Transverse colon (tissue), 4 donors: ENCODE measurements at regions not wholly inside any gene's neighbourhood (a gene's known extent, or its start where the extent isn't known, plus 50 kb on each side); places are given as distances from the start of the nearest gene placed in this dataset.

Experiments
- DNase-seq: peaks from one replicate; pipeline ENCODE4 v3.0.0-alpha.2; 2019
- H3K27ac ChIP-seq, 4 donors: fragments of 200-600 bp; sonication (generic); 2 replicates each; pipeline ENCODE4 v1.5.1; 2016 to 2018; ENCODE audit warnings: inconsistent platforms in 4 of 4
- H3K27me3 ChIP-seq: fragments of 200-600 bp; sonication (generic); 2 replicates; pipeline ENCODE4 v1.5.1; 2017; ENCODE audit warnings: inconsistent platforms
- H3K36me3 ChIP-seq, 4 donors: fragments of 200-600 bp; sonication (generic); 2 replicates each; pipeline ENCODE4 v1.5.1; 2017 to 2019; ENCODE audit warnings: inconsistent platforms in 4 of 4
- H3K4me1 ChIP-seq, 4 donors: fragments of 200-600 bp; sonication (generic); 2 replicates each; pipeline ENCODE4 v1.5.1; 2017 to 2020; ENCODE audit warnings: inconsistent platforms in 4 of 4
- H3K4me3 ChIP-seq, 4 donors: fragments of 200-600 bp; sonication (generic); 1 replicate in 1 of 4; 2 replicates in 3 of 4; pipeline versions ENCODE4 v1.5.1 to v1.6.1; 2017 to 2019; ENCODE audit warnings: inconsistent platforms in 4 of 4
- H3K9me3 ChIP-seq, 2 donors: fragments of 200-600 bp; sonication (generic); 2 replicates each; pipeline ENCODE4 v1.5.1; 2017 to 2019; ENCODE audit warnings: inconsistent platforms in 2 of 2
- EP300 ChIP-seq: sonication (generic); formaldehyde crosslinking; IDR thresholded peaks from one replicate; pipeline ENCODE4 v1.6.1; 2017; ENCODE audit warnings: antibody characterized with exemption, low read depth
- POLR2A ChIP-seq: fragments of 450-650 bp; IDR thresholded peaks from one replicate; pipeline ENCODE4 v1.6.1; 2016; ENCODE audit warnings: antibody characterized with exemption, mild to moderate bottlenecking, moderate library complexity
- POLR2AphosphoS5 ChIP-seq, 3 donors: sonication (generic); formaldehyde crosslinking; IDR thresholded peaks; one replicate each; pipeline ENCODE4 v1.6.1; 2016; ENCODE audit warnings: antibody characterized with exemption in 3 of 3
- WGBS, 2 donors: methylation state at CpG; one replicate each; pipeline ENCODE4 v1.1.5; 2018; ENCODE audit warnings: low coverage in 1 of 2; 5-methylcytosine and 5-hydroxymethylcytosine counted together
- in situ Hi-C, 4 donors: fragments of 200-750 bp; cut with MboI; loops; one replicate each; pipeline versions ENCODE4 v1.15.0 to v1.15.1; 2017; ENCODE audit warnings: low sequenced_read_pairs in 3 of 4, low pct_ligation_motif_present in 1 of 4, low pct_unique_long_range_greater_than_20kb in 1 of 4
- intact Hi-C: fragments of 100-400 bp; cut with DNase I; formaldehyde crosslinking; loops from one replicate; pipeline ENCODE4 v1.15.1; 2023; ENCODE audit warnings: low total_unique reads
- TF ChIP-seq, protein P1 (sequence below), 5 experiments: fragments of 200-600 bp in 3 of 5; fragments of 450-650 bp in 2 of 5; sonication (generic) in 3 of 5; IDR thresholded peaks; 1 replicate in 2 of 5; 2 replicates in 3 of 5; pipeline ENCODE4 v1.5.1; 2016 to 2017; ENCODE audit warnings: antibody characterized with exemption in 5 of 5, inconsistent platforms in 3 of 5, mild to moderate bottlenecking in 2 of 5, moderate library complexity in 1 of 5

DNA sequence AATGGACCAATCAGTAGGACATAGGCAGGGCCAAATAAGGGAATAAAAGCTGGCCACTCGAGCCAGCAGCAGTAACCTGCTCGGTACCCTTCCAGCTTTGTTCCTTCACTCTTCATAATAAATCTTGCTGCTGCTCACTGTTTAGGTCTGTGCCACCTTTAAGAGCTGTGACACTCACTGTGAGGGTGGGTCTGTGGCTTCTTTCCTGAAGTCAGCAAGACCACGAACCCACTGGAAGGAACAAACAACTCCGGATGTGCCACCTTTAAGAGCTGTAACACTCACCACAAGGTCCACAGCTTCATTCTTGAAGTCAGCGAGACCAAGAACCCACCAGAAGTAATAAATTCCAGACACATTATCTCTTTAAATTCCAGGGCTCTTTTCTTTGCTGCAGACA lies 1922.3 kb upstream of the PCDH20 start:
- Histone ChIP-seq H3K4me3 (no peak overlapping the region), H3K27ac (no peak overlapping the region), H3K9me3 (no peaks in the 10 kb centered on the region), H3K36me3 (no peaks in the 10 kb centered on the region), H3K4me1 (no peaks in the 10 kb centered on the region), H3K27me3 (no peaks in the 10 kb centered on the region)
- intact Hi-C loops (no loop called here), in situ Hi-C loops (no loop called here)
- TF ChIP-seq POLR2A (no peak), POLR2AphosphoS5 (IDR thresholded peaks at IDR 0.05) (no peak), EP300 (no peak)
- TF ChIP-seq, protein P1, sequence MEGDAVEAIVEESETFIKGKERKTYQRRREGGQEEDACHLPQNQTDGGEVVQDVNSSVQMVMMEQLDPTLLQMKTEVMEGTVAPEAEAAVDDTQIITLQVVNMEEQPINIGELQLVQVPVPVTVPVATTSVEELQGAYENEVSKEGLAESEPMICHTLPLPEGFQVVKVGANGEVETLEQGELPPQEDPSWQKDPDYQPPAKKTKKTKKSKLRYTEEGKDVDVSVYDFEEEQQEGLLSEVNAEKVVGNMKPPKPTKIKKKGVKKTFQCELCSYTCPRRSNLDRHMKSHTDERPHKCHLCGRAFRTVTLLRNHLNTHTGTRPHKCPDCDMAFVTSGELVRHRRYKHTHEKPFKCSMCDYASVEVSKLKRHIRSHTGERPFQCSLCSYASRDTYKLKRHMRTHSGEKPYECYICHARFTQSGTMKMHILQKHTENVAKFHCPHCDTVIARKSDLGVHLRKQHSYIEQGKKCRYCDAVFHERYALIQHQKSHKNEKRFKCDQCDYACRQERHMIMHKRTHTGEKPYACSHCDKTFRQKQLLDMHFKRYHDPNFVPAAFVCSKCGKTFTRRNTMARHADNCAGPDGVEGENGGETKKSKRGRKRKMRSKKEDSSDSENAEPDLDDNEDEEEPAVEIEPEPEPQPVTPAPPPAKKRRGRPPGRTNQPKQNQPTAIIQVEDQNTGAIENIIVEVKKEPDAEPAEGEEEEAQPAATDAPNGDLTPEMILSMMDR (IDR thresholded peaks at IDR 0.05) = no peak
- DNase-seq = no peak
- WGBS, 2 donors = 66% methylated on average over 5 of the region's 5 CpGs; no CpG with 5 or more reads in 1 of the 2 donors

DNA sequence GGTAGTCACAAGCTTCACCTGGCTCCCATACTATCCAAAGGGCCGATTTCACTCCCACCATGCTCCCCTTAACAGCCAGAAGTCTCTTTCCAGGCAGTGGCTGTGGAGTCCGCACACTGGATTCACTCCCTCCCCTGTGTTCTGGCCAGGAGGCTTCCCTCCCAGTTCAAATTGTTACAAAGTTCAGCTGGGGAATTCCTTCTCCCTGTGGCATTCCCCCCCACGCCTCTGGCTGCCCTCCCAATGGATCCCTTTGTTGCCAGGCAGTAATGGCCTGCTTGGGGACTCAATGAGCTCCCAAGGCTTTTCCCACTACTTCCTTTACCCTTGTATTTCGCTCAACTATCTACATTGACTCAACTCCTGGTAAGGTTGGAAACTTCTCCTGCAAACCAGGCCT lies 1921.4 kb upstream of the PCDH20 start:
- H3K36me3 ChIP-seq = no peaks in the 10 kb centered on the region
- H3K9me3 ChIP-seq = no peaks in the 10 kb centered on the region
- no peak for DNase-seq
- H3K27ac ChIP-seq = no peak overlapping the region
- H3K4me3 ChIP-seq = no peak overlapping the region
- no peaks in the 10 kb centered on the region for H3K4me1 ChIP-seq
- in situ Hi-C loops (no loop called here), intact Hi-C loops (no loop called here)
- H3K27me3 ChIP-seq = no peaks in the 10 kb centered on the region
- no peak for TF ChIP-seq POLR2AphosphoS5 (IDR thresholded peaks at IDR 0.05)
- TF ChIP-seq POLR2A = no peak
- TF ChIP-seq EP300 = no peak
- TF ChIP-seq, protein P1 (IDR thresholded peaks at IDR 0.05) = no peak
- WGBS, 2 donors = 39 to 51% methylated on average over 4 of the region's 4 CpGs

DNA sequence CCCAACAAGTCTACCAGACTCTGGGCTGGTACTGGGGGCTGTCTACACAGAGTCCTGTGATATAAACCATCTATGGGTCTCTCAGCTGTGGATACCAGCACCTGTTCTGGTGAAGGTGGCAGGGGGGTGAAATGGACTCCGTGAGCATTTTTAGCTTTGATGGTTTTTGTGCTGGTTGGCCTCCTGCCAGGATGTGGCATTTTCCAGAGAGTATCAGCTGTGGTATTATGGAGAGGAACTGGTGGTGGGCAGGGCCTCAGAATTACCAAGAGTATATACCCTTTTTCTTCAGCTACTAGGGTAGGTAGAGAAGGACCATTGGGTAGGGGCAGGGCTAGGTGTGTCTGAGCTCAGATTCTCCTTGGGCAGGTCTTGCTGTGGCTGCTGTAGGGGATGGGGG lies 1920.9 kb upstream of the PCDH20 start:
- Histone ChIP-seq H3K27me3 (no peaks in the 10 kb centered on the region), H3K36me3 (no peaks in the 10 kb centered on the region), H3K27ac (no peak overlapping the region), H3K4me1 (no peaks in the 10 kb centered on the region), H3K4me3 (no peak overlapping the region), H3K9me3 (no peaks in the 10 kb centered on the region)
- in situ Hi-C loops = no loop called here
- no peak for DNase-seq
- intact Hi-C loops = no loop called here
- TF ChIP-seq POLR2AphosphoS5 (IDR thresholded peaks at IDR 0.05) (no peak), EP300 (no peak), POLR2A (no peak)
- TF ChIP-seq, protein P1 (IDR thresholded peaks at IDR 0.05) = no peak
- 60% methylated on average over 1 of the region's 1 CpG; no CpG with 5 or more reads in 1 of the 2 donors for WGBS, 2 donors

DNA sequence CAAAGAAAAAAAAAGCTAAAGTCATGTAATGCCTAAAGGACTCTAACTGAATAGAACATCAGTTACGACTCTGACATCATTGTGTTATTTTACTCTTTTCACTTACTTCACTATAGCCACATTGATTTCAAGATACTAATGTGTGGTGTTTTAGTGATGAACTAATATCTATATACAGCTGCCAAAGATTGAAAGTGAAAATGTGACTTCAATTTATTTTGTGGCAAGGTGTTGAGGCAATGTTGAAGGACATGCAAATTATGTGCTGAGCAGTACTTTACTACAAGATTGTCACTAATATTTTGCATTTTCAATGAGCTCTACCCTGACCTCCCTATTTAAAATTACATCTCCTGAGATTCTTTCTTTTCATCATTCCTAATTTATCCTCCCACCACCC lies 1911.9 kb upstream of the PCDH20 start:
- no peak for TF ChIP-seq EP300
- TF ChIP-seq, protein P1 (IDR thresholded peaks at IDR 0.05) = no peak
- TF ChIP-seq POLR2AphosphoS5 (IDR thresholded peaks at IDR 0.05) = no peak
- TF ChIP-seq POLR2A = no peak
- no peak overlapping the region for H3K4me3 ChIP-seq
- no peak overlapping the region for H3K27ac ChIP-seq
- WGBS, 2 donors = 58 to 75% methylated on average over 1 of the region's 1 CpG
- in situ Hi-C loops = no loop called here
- intact Hi-C loops = no loop called here
- no peaks in the 10 kb centered on the region for H3K9me3 ChIP-seq
- H3K27me3 ChIP-seq = no peaks in the 10 kb centered on the region
- DNase-seq = no peak
- H3K36me3 ChIP-seq = no peaks in the 10 kb centered on the region
- no peaks in the 10 kb centered on the region for H3K4me1 ChIP-seq
